ENCODE measurements at regions not wholly inside any gene's neighbourhood (a gene's known extent, or its start where the extent isn't known, plus 50 kb on each side); places are given as distances from the start of the nearest gene placed in this dataset.

DNA sequence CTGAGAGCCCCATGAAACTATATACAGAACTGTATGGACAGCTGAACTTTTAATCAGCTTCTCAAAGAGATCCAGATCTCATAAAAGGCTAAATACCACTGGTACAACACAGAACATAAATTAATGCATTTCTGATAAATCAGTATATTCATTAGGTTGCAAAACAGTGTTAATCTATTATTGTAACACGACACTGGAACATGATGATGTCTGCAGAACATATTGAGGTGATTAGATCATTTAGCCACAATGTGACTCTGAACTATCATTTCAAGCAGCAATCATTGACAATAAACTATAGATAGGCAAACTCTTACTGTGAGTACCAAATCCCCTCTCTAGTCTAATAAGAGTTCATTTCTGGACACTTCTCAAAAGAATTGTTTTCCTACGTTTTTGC is 50.3 kb downstream of the GASK1B start:
- TF ChIP-seq, protein P1, sequence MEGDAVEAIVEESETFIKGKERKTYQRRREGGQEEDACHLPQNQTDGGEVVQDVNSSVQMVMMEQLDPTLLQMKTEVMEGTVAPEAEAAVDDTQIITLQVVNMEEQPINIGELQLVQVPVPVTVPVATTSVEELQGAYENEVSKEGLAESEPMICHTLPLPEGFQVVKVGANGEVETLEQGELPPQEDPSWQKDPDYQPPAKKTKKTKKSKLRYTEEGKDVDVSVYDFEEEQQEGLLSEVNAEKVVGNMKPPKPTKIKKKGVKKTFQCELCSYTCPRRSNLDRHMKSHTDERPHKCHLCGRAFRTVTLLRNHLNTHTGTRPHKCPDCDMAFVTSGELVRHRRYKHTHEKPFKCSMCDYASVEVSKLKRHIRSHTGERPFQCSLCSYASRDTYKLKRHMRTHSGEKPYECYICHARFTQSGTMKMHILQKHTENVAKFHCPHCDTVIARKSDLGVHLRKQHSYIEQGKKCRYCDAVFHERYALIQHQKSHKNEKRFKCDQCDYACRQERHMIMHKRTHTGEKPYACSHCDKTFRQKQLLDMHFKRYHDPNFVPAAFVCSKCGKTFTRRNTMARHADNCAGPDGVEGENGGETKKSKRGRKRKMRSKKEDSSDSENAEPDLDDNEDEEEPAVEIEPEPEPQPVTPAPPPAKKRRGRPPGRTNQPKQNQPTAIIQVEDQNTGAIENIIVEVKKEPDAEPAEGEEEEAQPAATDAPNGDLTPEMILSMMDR (conservative IDR thresholded peaks at IDR 0.05) = no peak
- no peak for TF ChIP-seq ZFX (IDR thresholded peaks at IDR 0.05)

Data from C4-2B (cell line).